ENCODE measurements at regions not wholly inside any gene's neighbourhood (a gene's known extent, or its start where the extent isn't known, plus 50 kb on each side); places are given as distances from the start of the nearest gene placed in this dataset.
"Not testable (repeated sequence)": the region's sequence is repeated elsewhere in the genome, so short reads cannot be mapped to it uniquely, and the experiment has no call there.

- no peak for ATAC-seq
- peaks cover 2% of the 10 kb centered on the region for H3K9me3 Mint-ChIP-seq (ENCODE audit: low read depth)
- H3K4me1 Mint-ChIP-seq = no peaks in the 10 kb centered on the region
- H3K27me3 Mint-ChIP-seq = no peaks in the 10 kb centered on the region
- no peak overlapping the region for H3K4me3 Mint-ChIP-seq
- no peak overlapping the region for H3K27ac Mint-ChIP-seq
- CTCF ChIA-PET = no interaction called here
- no peak for DNase-seq
- no peaks in the 10 kb centered on the region for H3K36me3 Mint-ChIP-seq
Observed at GRCh38 chrX:1841746-1842145, 226.9 kb downstream of the ASMT start.

GRCh38 chrX:1847000-1847399, 232.1 kb downstream of the ASMT start:
- CTCF ChIA-PET; H3K4me3 Mint-ChIP-seq; H3K27me3 Mint-ChIP-seq; DNase-seq; ATAC-seq; H3K27ac Mint-ChIP-seq; H3K36me3 Mint-ChIP-seq; H3K4me1 Mint-ChIP-seq; H3K9me3 Mint-ChIP-seq (ENCODE audit: low read depth): not testable (repeated sequence)

GRCh38 chrX:1847790-1848189, 232.9 kb downstream of the ASMT start:
- H3K4me3 Mint-ChIP-seq; H3K9me3 Mint-ChIP-seq (ENCODE audit: low read depth); H3K4me1 Mint-ChIP-seq; CTCF ChIA-PET; H3K27ac Mint-ChIP-seq; DNase-seq; H3K36me3 Mint-ChIP-seq; ATAC-seq; H3K27me3 Mint-ChIP-seq: not testable (repeated sequence)

GRCh38 chrX:1851527-1851926, 236.7 kb downstream of the ASMT start:
- ATAC-seq (no peak), DNase-seq (no peak)
- Mint-ChIP-seq H3K4me1 (no peaks in the 10 kb centered on the region), H3K9me3 (ENCODE audit: low read depth) (no peaks in the 10 kb centered on the region), H3K27me3 (no peaks in the 10 kb centered on the region), H3K4me3 (no peak overlapping the region), H3K27ac (no peak overlapping the region), H3K36me3 (no peaks in the 10 kb centered on the region)
- CTCF ChIA-PET = no interaction called here

- Mint-ChIP-seq H3K4me3 (no peak overlapping the region), H3K27me3 (no peaks in the 10 kb centered on the region), H3K4me1 (no peaks in the 10 kb centered on the region), H3K36me3 (no peaks in the 10 kb centered on the region), H3K27ac (no peak overlapping the region), H3K9me3 (ENCODE audit: low read depth) (no peaks in the 10 kb centered on the region)
- DNase-seq (no peak), ATAC-seq (no peak)
- CTCF ChIA-PET = no interaction called here
Observed at GRCh38 chrX:1852082-1852481, 237.2 kb downstream of the ASMT start.

GRCh38 chrX:1853447-1853846, 238.6 kb downstream of the ASMT start:
- Mint-ChIP-seq H3K9me3 (ENCODE audit: low read depth) (no peaks in the 10 kb centered on the region), H3K4me3 (no peak overlapping the region), H3K36me3 (no peaks in the 10 kb centered on the region), H3K4me1 (no peaks in the 10 kb centered on the region), H3K27me3 (no peaks in the 10 kb centered on the region), H3K27ac (no peak overlapping the region)
- DNase-seq (no peak), ATAC-seq (no peak)
- CTCF ChIA-PET = no interaction called here

- no peak overlapping the region for H3K4me3 Mint-ChIP-seq
- CTCF ChIA-PET = no interaction called here
- H3K4me1 Mint-ChIP-seq = no peaks in the 10 kb centered on the region
- no peak for ATAC-seq
- no peak overlapping the region for H3K27ac Mint-ChIP-seq
- H3K9me3 Mint-ChIP-seq (ENCODE audit: low read depth) = no peaks in the 10 kb centered on the region
- H3K27me3 Mint-ChIP-seq = no peaks in the 10 kb centered on the region
- DNase-seq = no peak
- H3K36me3 Mint-ChIP-seq = no peaks in the 10 kb centered on the region
Observed at GRCh38 chrX:1853916-1854315, 239.1 kb downstream of the ASMT start.

- H3K9me3 Mint-ChIP-seq (ENCODE audit: low read depth); ATAC-seq; H3K4me1 Mint-ChIP-seq; H3K27ac Mint-ChIP-seq; CTCF ChIA-PET; DNase-seq; H3K4me3 Mint-ChIP-seq; H3K27me3 Mint-ChIP-seq; H3K36me3 Mint-ChIP-seq: not testable (repeated sequence)
Observed at GRCh38 chrX:1854861-1855260, 240.0 kb downstream of the ASMT start.

GRCh38 chrX:1859266-1859665, 244.4 kb downstream of the ASMT start:
- H3K27me3 Mint-ChIP-seq; CTCF ChIA-PET; H3K4me3 Mint-ChIP-seq; H3K4me1 Mint-ChIP-seq; H3K9me3 Mint-ChIP-seq (ENCODE audit: low read depth); H3K27ac Mint-ChIP-seq; H3K36me3 Mint-ChIP-seq; DNase-seq; ATAC-seq: not testable (repeated sequence)

GRCh38 chrX:1860936-1861594, 246.2 kb downstream of the ASMT start:
- CTCF ChIA-PET = no interaction called here
- no peaks in the 10 kb centered on the region for H3K4me1 Mint-ChIP-seq
- H3K27ac Mint-ChIP-seq = no peak overlapping the region
- H3K9me3 Mint-ChIP-seq (ENCODE audit: low read depth) = peaks cover 2% of the 10 kb centered on the region
- no peak overlapping the region for H3K4me3 Mint-ChIP-seq
- ATAC-seq (no peak), DNase-seq (no peak)
- H3K27me3 Mint-ChIP-seq = no peaks in the 10 kb centered on the region
- H3K36me3 Mint-ChIP-seq = no peaks in the 10 kb centered on the region

GRCh38 chrX:1863995-1864394, 249.1 kb downstream of the ASMT start:
- DNase-seq; H3K36me3 Mint-ChIP-seq; CTCF ChIA-PET; H3K9me3 Mint-ChIP-seq (ENCODE audit: low read depth); H3K4me1 Mint-ChIP-seq; H3K4me3 Mint-ChIP-seq; H3K27me3 Mint-ChIP-seq; H3K27ac Mint-ChIP-seq; ATAC-seq: not testable (repeated sequence)

- no peak for DNase-seq
- no peak overlapping the region for H3K27ac Mint-ChIP-seq
- no peaks in the 10 kb centered on the region for H3K4me1 Mint-ChIP-seq
- H3K4me3 Mint-ChIP-seq = no peak overlapping the region
- no peak for ATAC-seq
- H3K27me3 Mint-ChIP-seq = no peaks in the 10 kb centered on the region
- peaks cover 10% of the 10 kb centered on the region for H3K9me3 Mint-ChIP-seq (ENCODE audit: low read depth)
- CTCF ChIA-PET = no interaction called here
- no peaks in the 10 kb centered on the region for H3K36me3 Mint-ChIP-seq
Observed at GRCh38 chrX:1870421-1870820, 255.6 kb downstream of the ASMT start.

- peaks cover 11% of the 10 kb centered on the region for H3K9me3 Mint-ChIP-seq (ENCODE audit: low read depth)
- H3K4me1 Mint-ChIP-seq = no peaks in the 10 kb centered on the region
- DNase-seq (no peak), ATAC-seq (no peak)
- H3K27ac Mint-ChIP-seq = no peak overlapping the region
- H3K27me3 Mint-ChIP-seq = no peaks in the 10 kb centered on the region
- CTCF ChIA-PET = no interaction called here
- H3K4me3 Mint-ChIP-seq = no peak overlapping the region
- H3K36me3 Mint-ChIP-seq = peaks cover 1% of the 10 kb centered on the region
Observed at GRCh38 chrX:1871887-1872286, 257.0 kb downstream of the ASMT start.

- Mint-ChIP-seq H3K36me3 (peaks cover 3% of the 10 kb centered on the region), H3K27me3 (no peaks in the 10 kb centered on the region), H3K9me3 (ENCODE audit: low read depth) (peaks cover 18% of the 10 kb centered on the region), H3K4me3 (no peak overlapping the region), H3K27ac (no peak overlapping the region), H3K4me1 (no peaks in the 10 kb centered on the region)
- CTCF ChIA-PET = no interaction called here
- ATAC-seq (no peak), DNase-seq (no peak)
Observed at GRCh38 chrX:1873671-1874070, 258.8 kb downstream of the ASMT start.

GRCh38 chrX:1874416-1874815, 259.6 kb downstream of the ASMT start:
- H3K27me3 Mint-ChIP-seq = no peaks in the 10 kb centered on the region
- DNase-seq (no peak), ATAC-seq (no peak)
- CTCF ChIA-PET = no interaction called here
- no peak overlapping the region for H3K4me3 Mint-ChIP-seq
- H3K36me3 Mint-ChIP-seq = peaks cover 3% of the 10 kb centered on the region
- no peaks in the 10 kb centered on the region for H3K4me1 Mint-ChIP-seq
- no peak overlapping the region for H3K27ac Mint-ChIP-seq
- peaks cover 20% of the 10 kb centered on the region for H3K9me3 Mint-ChIP-seq (ENCODE audit: low read depth)

All from activated CD8-positive, alpha-beta memory T cell treated with anti-CD3 and anti-CD28 coated beads, Interleukin-2, amount 10 ng/mL, durations not matched to agents 7 days and 5 days (primary cell).